Superior temporal gyrus (tissue), 1 donor: ENCODE measurements at regions not wholly inside any gene's neighbourhood (a gene's known extent, or its start where the extent isn't known, plus 50 kb on each side); places are given as distances from the start of the nearest gene placed in this dataset.

Experiments
- DNase-seq: peaks from one replicate; pipeline ENCODE4 v3.0.0-alpha.2; 2016; ENCODE audit errors: extremely low spot score

- DNase-seq, result no peak
Observed at GRCh38 chr5:73230264-73231245, 57.6 kb downstream of the TMEM174 start.

GRCh38 chr5:73229271-73229670 is 56.3 kb downstream of the TMEM174 start:
- DNase-seq, result no peak

GRCh38 chr5:73228052-73228451 is 55.1 kb downstream of the TMEM174 start:
- DNase-seq, result no peak
